SJCRH30 (cell line): ENCODE measurements at regions not wholly inside any gene's neighbourhood (a gene's known extent, or its start where the extent isn't known, plus 50 kb on each side); places are given as distances from the start of the nearest gene placed in this dataset.
A peak's percentile ranks its signal among the peaks of the same experiment; 100 is the strongest.
"Not testable (repeated sequence)": the region's sequence is repeated elsewhere in the genome, so short reads cannot be mapped to it uniquely, and the experiment has no call there.

Experiments used
- DNase-seq, 2 experiments: peaks; one replicate each; pipeline ENCODE4 v3.0.0-alpha.2; 2015 to 2020
- H3K27ac ChIP-seq: fragments of 250-450 bp; sonication (Bioruptor Pico); 2 replicates; pipeline ENCODE4 v1.5.1; 2020; ENCODE audit warnings: mild to moderate bottlenecking, moderate library complexity
- H3K27me3 ChIP-seq: fragments of 250-450 bp; sonication (Bioruptor Pico); 2 replicates; pipeline ENCODE4 v1.5.1; 2020; ENCODE audit warnings: mild to moderate bottlenecking, moderate library complexity
- H3K36me3 ChIP-seq: fragments of 250-450 bp; sonication (Bioruptor Pico); 2 replicates; pipeline ENCODE4 v1.5.1; 2020; ENCODE audit warnings: mild to moderate bottlenecking, moderate library complexity
- H3K4me1 ChIP-seq: fragments of 250-450 bp; sonication (Bioruptor Pico); 2 replicates; pipeline ENCODE4 v1.5.1; 2020; ENCODE audit warnings: mild to moderate bottlenecking, moderate library complexity
- H3K4me3 ChIP-seq: fragments of 250-450 bp; sonication (Bioruptor Pico); 2 replicates; pipeline ENCODE4 v1.5.1; 2020; ENCODE audit warnings: mild to moderate bottlenecking, moderate library complexity
- H3K9me3 ChIP-seq: fragments of 250-450 bp; sonication (Bioruptor Pico); replicated peaks from 2 replicates; pipeline ENCODE4 v1.5.1; 2020; ENCODE audit warnings: mild to moderate bottlenecking, moderate library complexity

GRCh38 chr1:58855274-58856165, 71.7 kb upstream of the JUN start:
- DNase-seq: no peak
- no peaks in the 10 kb centered on the region for H3K36me3 ChIP-seq
- no peak overlapping the region for H3K27ac ChIP-seq
- peaks cover 12% of the 10 kb centered on the region; the same call in 1 of the 2 replicates for H3K4me1 ChIP-seq
- H3K27me3 ChIP-seq: no peaks in the 10 kb centered on the region
- no peak overlapping the region for H3K4me3 ChIP-seq
- no peaks in the 10 kb centered on the region for H3K9me3 ChIP-seq

- H3K27me3 ChIP-seq, H3K9me3 ChIP-seq, H3K27ac ChIP-seq, DNase-seq, H3K36me3 ChIP-seq, H3K4me3 ChIP-seq: not testable (repeated sequence)
- peaks cover 12% of the 10 kb centered on the region; the same call in 1 of the 2 replicates for H3K4me1 ChIP-seq
Measured at GRCh38 chr1:58856281-58856680, 72.4 kb upstream of the JUN start.

GRCh38 chr1:58857680-58858673, 74.1 kb upstream of the JUN start:
- H3K27ac ChIP-seq: no peak overlapping the region
- no peak for DNase-seq
- no peaks in the 10 kb centered on the region for H3K27me3 ChIP-seq
- H3K36me3 ChIP-seq: no peaks in the 10 kb centered on the region
- H3K9me3 ChIP-seq: no peaks in the 10 kb centered on the region
- H3K4me1 ChIP-seq: peaks cover 17% of the 10 kb centered on the region
- no peak overlapping the region for H3K4me3 ChIP-seq

- Histone ChIP-seq H3K4me3 (no peak overlapping the region), H3K27ac (no peak overlapping the region), H3K36me3 (no peaks in the 10 kb centered on the region), H3K9me3 (no peaks in the 10 kb centered on the region), H3K27me3 (no peaks in the 10 kb centered on the region), H3K4me1 (peaks cover 27% of the 10 kb centered on the region)
- no peak for DNase-seq
Measured at GRCh38 chr1:58859769-58860485, 76.1 kb upstream of the JUN start.

GRCh38 chr1:58861076-58861475, 77.2 kb upstream of the JUN start:
- Histone ChIP-seq H3K36me3 (no peaks in the 10 kb centered on the region), H3K27me3 (no peaks in the 10 kb centered on the region), H3K27ac (no peak overlapping the region), H3K9me3 (no peaks in the 10 kb centered on the region), H3K4me1 (peaks cover 30% of the 10 kb centered on the region), H3K4me3 (no peak overlapping the region)
- no peak for DNase-seq

GRCh38 chr1:58861506-58861905, 77.7 kb upstream of the JUN start:
- no peaks in the 10 kb centered on the region for H3K36me3 ChIP-seq
- no peak for DNase-seq
- no peaks in the 10 kb centered on the region for H3K27me3 ChIP-seq

GRCh38 chr1:58862728-58863385, 79.0 kb upstream of the JUN start:
- no peaks in the 10 kb centered on the region for H3K9me3 ChIP-seq
- no peaks in the 10 kb centered on the region for H3K27me3 ChIP-seq
- no peak overlapping the region for H3K27ac ChIP-seq
- peaks cover 48% of the 10 kb centered on the region for H3K4me1 ChIP-seq
- H3K4me3 ChIP-seq: no peak overlapping the region
- peak in 1 of 2 experiments; percentile 41 for DNase-seq
- H3K36me3 ChIP-seq: no peaks in the 10 kb centered on the region

More at GRCh38 chr1:58861506-58861905, 77.7 kb upstream of the JUN start:
- Histone ChIP-seq H3K4me1 (peaks cover 34% of the 10 kb centered on the region), H3K4me3 (no peak overlapping the region), H3K9me3 (no peaks in the 10 kb centered on the region), H3K27ac (no peak overlapping the region)

- Histone ChIP-seq H3K4me3 (no peak overlapping the region), H3K9me3 (no peaks in the 10 kb centered on the region), H3K4me1 (peaks cover 54% of the 10 kb centered on the region), H3K27ac (no peak overlapping the region), H3K36me3 (no peaks in the 10 kb centered on the region), H3K27me3 (no peaks in the 10 kb centered on the region)
- no peak for DNase-seq
Measured at GRCh38 chr1:58864654-58865053, 80.8 kb upstream of the JUN start.

GRCh38 chr1:58866578-58866977, 82.7 kb upstream of the JUN start:
- peak; percentile 20 to 66 for DNase-seq
- Histone ChIP-seq H3K4me1 (peaks cover 59% of the 10 kb centered on the region), H3K36me3 (no peaks in the 10 kb centered on the region), H3K4me3 (no peak overlapping the region), H3K27me3 (no peaks in the 10 kb centered on the region), H3K9me3 (no peaks in the 10 kb centered on the region), H3K27ac (peak overlapping the region; percentile 79)

GRCh38 chr1:58869638-58870297, 85.9 kb upstream of the JUN start:
- Histone ChIP-seq H3K9me3 (no peaks in the 10 kb centered on the region), H3K36me3 (no peaks in the 10 kb centered on the region), H3K27ac (no peak overlapping the region), H3K27me3 (no peaks in the 10 kb centered on the region), H3K4me3 (no peak overlapping the region), H3K4me1 (peaks cover 43% of the 10 kb centered on the region)
- no peak for DNase-seq

- DNase-seq: peak; percentile 42 to 63
- Histone ChIP-seq H3K27me3 (no peaks in the 10 kb centered on the region), H3K27ac (no peak overlapping the region), H3K9me3 (no peaks in the 10 kb centered on the region), H3K4me1 (peaks cover 46% of the 10 kb centered on the region), H3K4me3 (no peak overlapping the region), H3K36me3 (no peaks in the 10 kb centered on the region)
Measured at GRCh38 chr1:58870298-58870676, 86.4 kb upstream of the JUN start.

GRCh38 chr1:58874342-58874741, 90.5 kb upstream of the JUN start:
- no peak overlapping the region; the same call in 1 of the 2 replicates for H3K27ac ChIP-seq
- no peak overlapping the region for H3K4me3 ChIP-seq
- no peaks in the 10 kb centered on the region for H3K36me3 ChIP-seq
- H3K27me3 ChIP-seq: no peaks in the 10 kb centered on the region
- H3K4me1 ChIP-seq: peaks cover 23% of the 10 kb centered on the region
- DNase-seq: no peak
- no peaks in the 10 kb centered on the region for H3K9me3 ChIP-seq

GRCh38 chr1:58874757-58875755, 91.2 kb upstream of the JUN start:
- H3K27me3 ChIP-seq: no peaks in the 10 kb centered on the region
- H3K4me1 ChIP-seq: peaks cover 22% of the 10 kb centered on the region
- H3K9me3 ChIP-seq: no peaks in the 10 kb centered on the region
- H3K27ac ChIP-seq: peak overlapping the region; percentile 13; the same call in 1 of the 2 replicates
- no peak overlapping the region for H3K4me3 ChIP-seq
- no peaks in the 10 kb centered on the region for H3K36me3 ChIP-seq
- DNase-seq: peak; percentile 57 to 66
